Activated CD4-positive, alpha-beta T cell treated with anti-CD3 and anti-CD28 coated beads, Interleukin-2, amount 10 ng/mL, durations not matched to agents 24 days and 14 days (primary cell): ENCODE measurements at regions not wholly inside any gene's neighbourhood (a gene's known extent, or its start where the extent isn't known, plus 50 kb on each side); places are given as distances from the start of the nearest gene placed in this dataset.

Experiments used
- DNase-seq: peaks from one replicate; pipeline ENCODE4 v3.0.0; 2022
- H3K27ac Mint-ChIP-seq: one replicate; pipeline ENCODE4 v1.8.0; 2022; ENCODE audit warnings: mild to moderate bottlenecking, mixed read lengths
- H3K27me3 Mint-ChIP-seq: one replicate; pipeline ENCODE4 v1.8.0; 2022; ENCODE audit warnings: mixed read lengths
- H3K36me3 Mint-ChIP-seq: one replicate; pipeline ENCODE4 v1.8.0; 2022; ENCODE audit warnings: low read depth, mild to moderate bottlenecking, mixed read lengths
- H3K4me1 Mint-ChIP-seq: one replicate; pipeline ENCODE4 v1.8.0; 2021; ENCODE audit warnings: mixed read lengths
- H3K4me3 Mint-ChIP-seq: one replicate; pipeline ENCODE4 v1.8.0; 2022; ENCODE audit warnings: mild to moderate bottlenecking, moderate library complexity, mixed read lengths
- H3K9me3 Mint-ChIP-seq: one replicate; pipeline ENCODE4 v1.8.0; 2021; ENCODE audit warnings: mixed read lengths
- intact Hi-C: fragments of 100-400 bp; cut with micrococcal nuclease; formaldehyde crosslinking; loops from one replicate; pipeline ENCODE4 v1.15.1; 2023

DNA sequence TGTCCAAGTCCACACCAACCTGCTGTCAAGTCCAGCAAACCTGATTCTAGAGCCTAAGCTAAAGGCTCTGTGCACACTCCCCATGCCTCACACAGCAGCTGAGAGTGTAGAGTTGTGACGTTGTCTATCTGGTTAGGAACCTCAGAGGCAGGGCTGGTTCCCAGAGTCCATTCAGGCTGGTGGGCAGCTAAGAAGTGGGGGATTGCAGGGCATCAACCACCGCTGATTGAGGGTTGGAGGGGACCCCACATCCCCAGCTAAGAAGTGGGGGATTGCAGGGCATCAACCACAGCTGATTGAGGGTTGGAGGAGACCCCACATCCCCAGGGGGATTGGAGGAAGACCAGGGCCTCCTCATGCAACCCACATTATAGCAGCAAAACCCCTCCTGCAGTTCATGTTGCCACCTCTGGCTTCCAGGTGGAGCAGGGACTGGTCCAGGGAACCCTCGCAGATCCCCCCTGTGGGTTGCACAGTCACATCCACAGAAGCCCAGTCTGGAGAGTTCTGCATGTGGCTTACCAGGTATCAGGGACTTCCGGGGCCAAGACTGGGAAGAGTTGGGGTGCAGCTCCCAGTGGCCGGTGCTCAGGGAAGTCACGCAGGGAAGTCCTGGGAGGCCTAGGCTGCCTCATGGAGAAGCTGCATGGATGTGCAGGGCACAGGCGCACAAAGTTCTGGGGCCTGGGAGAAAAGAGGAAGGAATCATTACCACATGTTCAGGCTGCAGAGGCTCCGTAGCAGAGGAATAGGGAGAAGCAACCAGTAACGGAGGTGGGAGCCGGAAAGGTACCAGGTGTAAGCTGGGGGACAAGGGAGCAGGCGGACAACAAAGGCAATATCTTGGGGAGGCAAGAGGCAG lies 71.4 kb upstream of the PCSK6 start:
- H3K4me3 Mint-ChIP-seq: no peak overlapping the region
- no peaks in the 10 kb centered on the region for H3K9me3 Mint-ChIP-seq
- no peaks in the 10 kb centered on the region for H3K36me3 Mint-ChIP-seq
- H3K27me3 Mint-ChIP-seq: peaks cover 6% of the 10 kb centered on the region
- DNase-seq: no peak
- no peak overlapping the region for H3K27ac Mint-ChIP-seq
- H3K4me1 Mint-ChIP-seq: no peaks in the 10 kb centered on the region
- intact Hi-C loops: no loop called here

DNA sequence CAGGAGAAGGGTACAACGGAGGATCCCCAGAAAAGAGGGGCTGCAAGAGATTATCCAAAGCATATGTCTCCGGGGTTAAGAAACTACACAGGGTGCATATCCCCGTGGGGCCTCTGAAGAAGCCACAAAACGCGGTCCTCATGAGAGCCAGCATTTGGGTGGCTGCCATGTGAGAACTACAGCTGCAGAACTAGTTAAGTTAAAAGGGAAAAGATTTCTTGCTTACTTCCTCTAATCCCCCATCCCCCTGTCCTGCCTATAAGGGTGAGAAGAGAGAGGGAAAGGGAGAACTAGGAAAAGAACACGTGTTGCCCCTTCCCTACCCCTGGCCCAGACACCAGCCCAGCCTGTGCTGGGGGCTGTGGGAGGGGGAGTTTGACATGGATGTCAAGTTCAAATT lies 70.4 kb upstream of the PCSK6 start:
- DNase-seq: no peak
- Mint-ChIP-seq H3K4me1 (no peaks in the 10 kb centered on the region), H3K27me3 (peaks cover 6% of the 10 kb centered on the region), H3K9me3 (no peaks in the 10 kb centered on the region), H3K27ac (no peak overlapping the region), H3K4me3 (no peak overlapping the region), H3K36me3 (no peaks in the 10 kb centered on the region)
- intact Hi-C loops: no loop called here

DNA sequence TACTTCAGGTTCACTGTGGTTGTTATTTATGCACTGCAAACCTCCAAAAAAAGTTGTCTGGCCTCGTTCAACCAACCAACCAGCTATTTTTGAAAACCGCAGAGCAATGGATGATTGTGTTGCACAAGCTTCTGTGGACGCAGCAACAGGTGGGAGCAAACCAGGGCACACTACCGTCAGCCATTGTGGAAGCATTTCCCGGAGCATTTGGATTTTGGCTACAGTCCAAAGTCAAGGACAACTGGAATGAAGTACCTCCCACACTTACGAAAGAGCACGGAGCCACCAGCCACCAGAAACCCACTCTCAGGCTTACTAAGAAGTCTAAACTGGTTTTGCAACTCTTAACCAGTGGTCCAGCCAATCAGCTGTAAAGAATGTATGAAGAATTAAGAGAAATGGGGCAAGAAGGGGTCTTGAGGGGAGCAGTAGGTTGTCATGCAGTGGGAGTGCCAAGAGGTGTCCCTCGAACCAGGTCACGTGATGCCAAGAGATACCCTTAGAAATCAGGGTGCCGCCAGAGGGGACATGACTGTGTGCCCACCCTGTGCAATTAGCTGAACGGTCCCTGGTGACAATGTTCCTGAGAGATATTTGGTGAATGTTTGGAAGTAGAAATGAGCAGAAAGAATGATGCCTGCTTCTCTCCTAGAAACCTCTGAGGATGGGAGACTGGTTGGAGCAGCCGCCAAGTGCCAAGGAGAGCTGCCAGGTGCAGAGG lies 68.9 kb upstream of the PCSK6 start:
- H3K27ac Mint-ChIP-seq: no peak overlapping the region
- H3K4me1 Mint-ChIP-seq: no peaks in the 10 kb centered on the region
- intact Hi-C loops: no loop called here
- DNase-seq: no peak
- H3K9me3 Mint-ChIP-seq: no peaks in the 10 kb centered on the region
- H3K4me3 Mint-ChIP-seq: no peak overlapping the region
- peaks cover 6% of the 10 kb centered on the region for H3K27me3 Mint-ChIP-seq
- H3K36me3 Mint-ChIP-seq: no peaks in the 10 kb centered on the region

DNA sequence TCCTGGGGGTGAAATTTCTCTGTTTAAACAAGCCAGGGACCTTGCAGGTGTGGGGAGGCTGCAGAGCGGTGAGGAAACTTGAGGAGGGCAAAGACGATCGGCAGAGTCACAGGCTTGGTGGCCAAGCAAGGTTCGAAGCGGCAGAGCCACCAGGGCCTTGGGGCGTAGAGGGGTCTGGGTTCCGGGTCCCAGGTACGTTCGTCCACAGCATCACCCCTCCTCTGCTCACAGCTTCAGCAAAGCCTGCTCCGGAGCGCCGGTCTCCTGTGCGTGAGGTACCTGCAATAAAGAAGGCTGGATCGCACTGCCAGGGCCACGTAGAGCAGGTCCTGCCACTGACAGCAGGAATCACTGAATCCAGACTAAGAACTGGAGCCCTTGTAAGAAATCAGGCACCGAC lies 66.8 kb upstream of the PCSK6 start:
- no peaks in the 10 kb centered on the region for H3K36me3 Mint-ChIP-seq
- no peaks in the 10 kb centered on the region for H3K9me3 Mint-ChIP-seq
- no peaks in the 10 kb centered on the region for H3K4me1 Mint-ChIP-seq
- intact Hi-C loops: no loop called here
- peaks cover 6% of the 10 kb centered on the region for H3K27me3 Mint-ChIP-seq
- no peak for DNase-seq
- H3K4me3 Mint-ChIP-seq: no peak overlapping the region
- H3K27ac Mint-ChIP-seq: no peak overlapping the region

DNA sequence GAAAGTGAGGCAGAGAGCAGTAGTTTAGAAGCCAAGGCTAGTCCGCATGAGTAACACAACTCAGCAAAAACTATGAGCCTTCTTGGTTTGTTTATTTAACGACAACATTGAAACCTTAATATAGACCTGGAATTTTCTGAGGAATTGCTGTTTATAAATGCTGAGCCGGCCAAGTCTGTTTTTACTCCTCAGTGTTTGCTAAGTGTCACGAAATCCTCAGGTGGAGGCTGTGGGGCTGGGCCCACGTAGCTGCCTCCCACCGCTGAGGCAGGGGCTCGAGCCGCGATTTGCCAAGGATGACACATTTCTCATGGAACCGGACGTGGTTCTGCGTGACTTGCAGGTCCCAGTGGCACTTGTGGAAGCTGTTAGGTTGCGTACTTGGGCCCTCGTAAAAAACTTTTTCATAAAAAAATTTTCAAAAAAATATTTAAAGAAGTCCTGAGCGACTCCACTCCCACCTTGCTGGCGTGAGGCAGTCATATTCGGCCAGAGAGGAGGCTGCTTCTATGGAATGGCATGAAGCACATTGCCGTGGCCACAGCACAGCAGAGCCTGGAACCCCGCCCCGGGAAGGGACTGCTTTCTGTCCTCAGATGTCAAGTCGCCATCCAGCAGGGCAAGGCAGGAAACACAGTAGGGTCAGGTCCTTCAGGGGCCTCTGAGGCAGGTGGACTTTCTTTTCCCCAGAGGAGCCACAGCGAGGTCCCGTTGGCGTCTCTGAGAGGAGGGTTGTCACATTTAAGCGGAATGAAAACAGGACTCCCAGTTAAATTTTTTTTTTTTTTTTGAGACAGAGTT lies 64.8 kb upstream of the PCSK6 start:
- no peak overlapping the region for H3K4me3 Mint-ChIP-seq
- DNase-seq: no peak
- no peaks in the 10 kb centered on the region for H3K36me3 Mint-ChIP-seq
- H3K4me1 Mint-ChIP-seq: no peaks in the 10 kb centered on the region
- H3K27me3 Mint-ChIP-seq: peaks cover 2% of the 10 kb centered on the region
- no peak overlapping the region for H3K27ac Mint-ChIP-seq
- intact Hi-C loops: no loop called here
- no peaks in the 10 kb centered on the region for H3K9me3 Mint-ChIP-seq

DNA sequence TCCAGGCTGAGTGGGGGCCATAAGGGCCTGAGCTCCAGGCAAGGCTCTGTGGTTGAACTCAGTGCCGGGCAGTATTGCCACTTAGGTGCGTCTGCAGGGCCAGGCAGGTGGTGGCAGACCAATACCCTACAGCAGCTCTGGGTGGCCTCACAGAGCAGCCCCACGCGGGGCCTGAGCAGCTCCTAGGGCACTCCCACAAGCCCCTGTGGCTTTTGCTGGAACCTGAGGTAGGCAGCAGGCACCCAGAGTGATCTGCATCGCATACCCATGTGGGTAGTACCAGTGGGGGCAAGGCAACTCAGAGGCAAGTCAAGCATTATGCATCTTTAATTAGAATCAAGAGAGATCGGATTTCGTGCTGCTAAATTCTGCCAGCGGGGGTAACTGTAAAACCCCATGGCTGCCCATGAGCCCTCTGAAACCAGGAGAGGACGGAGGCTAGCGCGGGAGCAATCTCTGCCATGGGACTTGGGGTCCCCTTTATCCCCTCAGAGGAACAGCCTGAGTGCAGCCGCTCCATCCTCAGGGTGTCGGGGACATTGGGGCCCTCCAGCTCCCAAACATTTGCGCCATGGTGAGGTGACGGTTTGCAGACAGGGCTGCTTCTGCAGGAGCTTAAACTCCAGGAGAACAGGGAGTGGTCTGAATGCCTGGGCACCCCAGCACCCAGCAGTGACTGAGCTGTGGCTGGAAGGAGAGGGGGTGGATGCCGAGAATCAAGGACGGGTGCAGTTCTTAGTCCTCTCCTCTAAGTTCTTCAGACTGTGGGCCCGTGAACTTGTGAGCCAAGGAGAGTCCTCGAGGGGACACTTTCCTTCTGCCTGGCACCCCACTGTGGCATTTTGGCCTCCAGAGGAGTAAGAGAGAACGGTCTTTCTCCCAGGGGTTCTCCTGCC lies 62.4 kb upstream of the PCSK6 start:
- H3K27me3 Mint-ChIP-seq: peaks cover 10% of the 10 kb centered on the region
- H3K4me1 Mint-ChIP-seq: no peaks in the 10 kb centered on the region
- H3K9me3 Mint-ChIP-seq: no peaks in the 10 kb centered on the region
- intact Hi-C loops: no loop called here
- H3K4me3 Mint-ChIP-seq: no peak overlapping the region
- no peak for DNase-seq
- no peaks in the 10 kb centered on the region for H3K36me3 Mint-ChIP-seq
- H3K27ac Mint-ChIP-seq: no peak overlapping the region

DNA sequence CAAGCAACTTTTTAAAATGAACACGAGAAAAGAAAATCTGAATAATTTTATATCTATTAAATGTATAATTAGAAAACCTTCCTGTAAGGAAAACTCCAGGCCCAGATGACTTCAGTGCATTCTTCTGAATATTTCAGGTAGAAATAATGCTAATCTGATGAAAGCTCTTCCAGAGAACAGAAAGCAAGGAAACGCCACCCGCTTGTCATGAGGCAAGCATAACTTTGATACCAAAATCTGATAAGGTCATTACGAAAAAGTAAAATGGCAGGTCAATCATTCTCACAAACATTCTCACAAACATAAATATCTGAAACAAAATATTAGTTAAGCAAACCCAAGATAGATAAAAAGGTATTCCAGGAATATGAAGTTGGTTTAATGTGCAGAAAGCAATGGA lies 60.6 kb upstream of the PCSK6 start:
- Mint-ChIP-seq H3K9me3 (no peaks in the 10 kb centered on the region), H3K36me3 (no peaks in the 10 kb centered on the region), H3K27ac (no peak overlapping the region), H3K4me1 (no peaks in the 10 kb centered on the region), H3K4me3 (no peak overlapping the region), H3K27me3 (peaks cover 14% of the 10 kb centered on the region)
- DNase-seq: no peak
- intact Hi-C loops: no loop called here

DNA sequence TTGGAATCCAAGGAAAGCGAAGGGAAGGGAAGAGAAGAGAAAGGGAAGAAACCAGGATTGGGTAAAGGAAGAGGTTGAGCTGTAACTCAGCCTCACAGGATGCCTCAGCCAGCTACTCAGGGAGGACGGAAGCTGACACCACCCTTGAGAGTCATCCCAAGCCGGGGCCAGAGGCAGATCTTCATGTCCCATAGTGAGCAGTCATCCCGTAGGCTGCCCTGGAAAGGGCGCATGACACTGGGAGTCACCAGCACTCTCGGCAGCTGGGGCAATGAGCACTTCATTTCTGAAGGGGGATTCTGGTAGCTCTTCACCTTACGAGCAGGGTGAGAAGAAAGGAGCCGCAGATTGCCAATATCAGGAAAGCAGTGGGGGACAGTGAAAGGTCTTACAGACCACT lies 60.1 kb upstream of the PCSK6 start:
- intact Hi-C loops: no loop called here
- no peak for DNase-seq
- H3K27me3 Mint-ChIP-seq: peaks cover 14% of the 10 kb centered on the region
- no peaks in the 10 kb centered on the region for H3K36me3 Mint-ChIP-seq
- H3K4me1 Mint-ChIP-seq: no peaks in the 10 kb centered on the region
- H3K27ac Mint-ChIP-seq: no peak overlapping the region
- no peaks in the 10 kb centered on the region for H3K9me3 Mint-ChIP-seq
- no peak overlapping the region for H3K4me3 Mint-ChIP-seq

DNA sequence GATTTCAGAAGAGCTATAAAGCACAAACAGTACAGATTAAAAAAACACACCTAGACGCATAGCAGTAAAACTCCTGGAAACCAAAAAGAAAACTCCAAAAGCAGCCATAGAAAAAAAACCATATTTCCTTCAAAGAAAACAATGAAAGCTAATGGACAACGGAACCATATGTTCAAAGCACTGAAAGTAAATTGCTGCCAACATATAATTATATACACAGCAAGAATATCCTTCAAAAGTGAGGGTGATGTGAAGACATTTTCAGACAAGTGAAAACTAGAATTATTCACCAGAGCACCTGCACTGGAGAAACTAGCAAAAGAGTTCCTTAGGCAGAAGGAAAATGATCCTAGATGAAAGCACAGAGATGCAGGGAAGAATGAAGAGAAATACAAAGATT lies 58.2 kb upstream of the PCSK6 start:
- no peak for DNase-seq
- Mint-ChIP-seq H3K27ac (no peak overlapping the region), H3K27me3 (peaks cover 14% of the 10 kb centered on the region), H3K4me3 (no peak overlapping the region), H3K4me1 (no peaks in the 10 kb centered on the region), H3K36me3 (no peaks in the 10 kb centered on the region), H3K9me3 (no peaks in the 10 kb centered on the region)
- intact Hi-C loops: no loop called here

DNA sequence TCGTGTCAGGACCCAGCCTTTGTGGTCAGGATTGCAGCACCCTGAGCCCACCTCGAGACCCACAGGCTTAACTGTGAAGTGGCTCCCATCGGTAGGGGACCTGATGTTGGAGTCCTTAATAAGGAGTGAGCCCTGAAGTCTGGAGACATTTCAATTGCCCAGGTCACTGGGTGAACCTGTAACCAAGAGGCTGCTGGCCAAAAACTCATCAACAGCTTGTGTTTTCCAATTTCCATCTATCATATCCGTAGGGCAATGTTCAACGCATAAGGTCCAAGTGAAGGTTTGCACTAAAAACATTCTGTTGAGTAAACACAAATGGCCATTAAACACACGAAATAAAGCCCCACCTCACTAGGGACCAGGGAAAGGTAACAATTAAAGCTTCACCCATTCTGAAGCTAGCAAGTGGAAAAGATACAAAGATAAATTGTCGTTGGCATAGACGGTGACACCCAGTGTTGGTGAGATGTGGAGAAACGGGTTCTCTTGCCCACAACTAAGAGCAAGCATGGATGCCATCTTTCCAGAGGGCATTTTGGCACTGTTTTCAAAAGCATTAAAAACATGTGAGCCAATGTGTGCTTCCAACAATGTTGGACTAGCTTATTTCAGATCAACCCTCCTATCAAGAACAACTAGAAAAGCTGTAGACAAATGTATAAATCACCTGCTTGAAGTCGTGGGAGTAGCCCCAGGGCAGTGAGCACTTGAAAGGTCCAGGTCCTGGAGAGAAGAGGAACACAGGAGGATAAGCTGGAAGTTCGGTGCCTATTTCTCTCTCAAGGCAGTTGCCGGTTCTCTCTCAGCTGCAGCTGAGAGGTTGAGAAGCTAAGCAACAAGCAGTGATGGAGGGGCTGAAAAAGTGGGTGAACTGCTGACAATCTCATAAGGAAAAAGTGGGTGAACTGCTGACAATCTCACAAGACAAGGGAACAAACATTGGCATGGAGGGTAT lies 56.3 kb upstream of the PCSK6 start:
- Mint-ChIP-seq H3K27ac (no peak overlapping the region), H3K36me3 (no peaks in the 10 kb centered on the region), H3K27me3 (peaks cover 14% of the 10 kb centered on the region), H3K4me1 (no peaks in the 10 kb centered on the region), H3K9me3 (no peaks in the 10 kb centered on the region), H3K4me3 (no peak overlapping the region)
- intact Hi-C loops: no loop called here
- no peak for DNase-seq

DNA sequence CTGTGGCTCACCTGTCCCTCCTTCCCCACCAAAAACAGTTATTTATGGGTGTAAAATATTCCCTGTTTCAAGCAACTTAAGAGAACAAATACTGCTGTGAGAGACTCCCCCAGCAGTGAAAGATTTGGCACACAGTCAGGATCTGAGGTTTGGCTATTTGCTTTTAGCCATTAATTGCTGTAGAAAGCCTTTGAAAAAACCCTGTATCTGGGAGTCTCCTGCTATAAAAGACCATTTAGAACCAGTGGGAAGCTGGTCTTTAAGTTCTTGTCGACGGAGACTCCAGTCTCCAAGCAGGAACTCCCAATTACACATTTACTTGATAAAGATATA lies 55.1 kb upstream of the PCSK6 start:
- H3K36me3 Mint-ChIP-seq: no peaks in the 10 kb centered on the region
- no peaks in the 10 kb centered on the region for H3K4me1 Mint-ChIP-seq
- no peak for DNase-seq
- intact Hi-C loops: no loop called here
- no peak overlapping the region for H3K4me3 Mint-ChIP-seq
- peaks cover 12% of the 10 kb centered on the region for H3K27me3 Mint-ChIP-seq
- no peaks in the 10 kb centered on the region for H3K9me3 Mint-ChIP-seq
- no peak overlapping the region for H3K27ac Mint-ChIP-seq

DNA sequence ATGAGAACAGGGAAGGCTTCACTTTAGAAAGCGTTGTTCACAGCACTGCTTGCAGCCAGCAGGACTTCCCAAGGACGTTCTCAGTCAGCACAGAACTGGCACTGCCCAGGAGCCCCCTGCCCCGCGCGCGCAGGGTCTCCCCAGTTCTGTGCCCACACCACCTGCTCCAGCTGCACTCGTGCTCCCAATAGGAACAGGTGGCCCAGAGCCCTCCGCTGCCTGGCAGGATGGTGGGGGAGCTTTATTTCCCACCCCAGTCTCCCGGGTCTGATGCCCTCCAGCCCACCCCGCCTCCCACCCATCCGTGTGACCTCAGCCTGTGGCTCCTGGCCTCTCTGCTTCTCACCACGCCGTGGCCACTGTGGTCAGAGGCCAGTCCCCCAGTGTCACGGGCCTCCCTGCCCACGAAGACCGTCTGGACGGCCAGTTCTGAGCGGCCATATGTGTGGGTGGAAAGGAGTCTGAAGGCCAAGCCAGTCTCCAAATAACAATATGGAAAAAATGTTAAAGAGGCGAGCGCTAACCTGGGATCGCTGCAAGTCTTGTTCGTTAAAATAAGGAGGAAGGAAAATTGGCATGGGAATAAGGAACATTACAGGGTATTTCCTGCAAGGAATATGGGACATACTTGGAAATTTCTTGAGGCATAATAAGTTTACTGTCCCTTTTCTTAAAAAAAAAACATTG lies 54.6 kb upstream of the PCSK6 start:
- no peak for DNase-seq
- Mint-ChIP-seq H3K9me3 (no peaks in the 10 kb centered on the region), H3K36me3 (no peaks in the 10 kb centered on the region), H3K27ac (no peak overlapping the region), H3K27me3 (peaks cover 11% of the 10 kb centered on the region), H3K4me1 (no peaks in the 10 kb centered on the region), H3K4me3 (no peak overlapping the region)
- intact Hi-C loops: no loop called here
